Astrocyte (in vitro differentiated cells and primary cell): ENCODE measurements at regions not wholly inside any gene's neighbourhood (a gene's known extent, or its start where the extent isn't known, plus 50 kb on each side); places are given as distances from the start of the nearest gene placed in this dataset.

Experiments used
- EZH2 ChIP-seq: IDR thresholded peaks from 2 replicates; pipeline ENCODE4 v1.6.1; 2012; ENCODE audit warnings: mild to moderate bottlenecking, low read length, inconsistent platforms; ENCODE audit not compliant: insufficient read depth
- TF ChIP-seq, protein P1 (sequence below): IDR thresholded peaks from 2 replicates; pipeline ENCODE4 v1.5.1; 2011; ENCODE audit warnings: low read depth, mild to moderate bottlenecking, inconsistent platforms, low read length, moderate library complexity; ENCODE audit not compliant: insufficient read depth

DNA sequence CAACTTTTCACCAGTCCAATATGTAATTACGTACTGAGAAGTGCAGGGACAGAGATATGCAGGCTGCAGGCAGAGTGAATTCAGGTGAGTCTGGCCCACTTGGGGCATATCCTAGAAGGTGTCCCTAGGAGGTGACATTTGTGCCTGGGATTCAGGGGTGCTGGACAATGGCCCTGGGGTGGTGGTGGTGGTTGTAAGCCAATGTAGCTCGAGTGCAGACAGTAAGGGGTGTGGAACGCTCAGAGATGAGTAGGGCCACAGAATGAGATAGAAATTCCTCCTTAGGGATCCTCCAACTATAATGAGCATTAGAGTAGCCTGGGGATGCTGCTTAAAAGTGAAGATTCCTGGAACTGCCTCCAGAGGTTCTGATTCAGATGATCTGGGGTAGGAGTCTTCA is 221.7 kb upstream of the MPHOSPH6 start:
- TF ChIP-seq, protein P1, sequence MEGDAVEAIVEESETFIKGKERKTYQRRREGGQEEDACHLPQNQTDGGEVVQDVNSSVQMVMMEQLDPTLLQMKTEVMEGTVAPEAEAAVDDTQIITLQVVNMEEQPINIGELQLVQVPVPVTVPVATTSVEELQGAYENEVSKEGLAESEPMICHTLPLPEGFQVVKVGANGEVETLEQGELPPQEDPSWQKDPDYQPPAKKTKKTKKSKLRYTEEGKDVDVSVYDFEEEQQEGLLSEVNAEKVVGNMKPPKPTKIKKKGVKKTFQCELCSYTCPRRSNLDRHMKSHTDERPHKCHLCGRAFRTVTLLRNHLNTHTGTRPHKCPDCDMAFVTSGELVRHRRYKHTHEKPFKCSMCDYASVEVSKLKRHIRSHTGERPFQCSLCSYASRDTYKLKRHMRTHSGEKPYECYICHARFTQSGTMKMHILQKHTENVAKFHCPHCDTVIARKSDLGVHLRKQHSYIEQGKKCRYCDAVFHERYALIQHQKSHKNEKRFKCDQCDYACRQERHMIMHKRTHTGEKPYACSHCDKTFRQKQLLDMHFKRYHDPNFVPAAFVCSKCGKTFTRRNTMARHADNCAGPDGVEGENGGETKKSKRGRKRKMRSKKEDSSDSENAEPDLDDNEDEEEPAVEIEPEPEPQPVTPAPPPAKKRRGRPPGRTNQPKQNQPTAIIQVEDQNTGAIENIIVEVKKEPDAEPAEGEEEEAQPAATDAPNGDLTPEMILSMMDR: no peak
- no peak for TF ChIP-seq EZH2
